ENCODE measurements at regions not wholly inside any gene's neighbourhood (a gene's known extent, or its start where the extent isn't known, plus 50 kb on each side); places are given as distances from the start of the nearest gene placed in this dataset.

GRCh38 chr18:61225336-61225735 lies 107.9 kb upstream of the CDH20 start:
- no peak for DNase-seq
- H3K36me3 Mint-ChIP-seq (ENCODE audit: low read depth) = no peaks in the 10 kb centered on the region
- H3K27ac Mint-ChIP-seq = no peak overlapping the region
- ChIA-PET CTCF (no interaction called here), POLR2A (no interaction called here)
- no peaks in the 10 kb centered on the region for H3K4me1 Mint-ChIP-seq (ENCODE audit: low read depth)
- no peaks in the 10 kb centered on the region for H3K9me3 Mint-ChIP-seq (ENCODE audit: insufficient read depth)
- no peaks in the 10 kb centered on the region for H3K27me3 Mint-ChIP-seq (ENCODE audit: low read depth)
- ATAC-seq = no peak
- H3K4me3 Mint-ChIP-seq = no peak overlapping the region

DNA sequence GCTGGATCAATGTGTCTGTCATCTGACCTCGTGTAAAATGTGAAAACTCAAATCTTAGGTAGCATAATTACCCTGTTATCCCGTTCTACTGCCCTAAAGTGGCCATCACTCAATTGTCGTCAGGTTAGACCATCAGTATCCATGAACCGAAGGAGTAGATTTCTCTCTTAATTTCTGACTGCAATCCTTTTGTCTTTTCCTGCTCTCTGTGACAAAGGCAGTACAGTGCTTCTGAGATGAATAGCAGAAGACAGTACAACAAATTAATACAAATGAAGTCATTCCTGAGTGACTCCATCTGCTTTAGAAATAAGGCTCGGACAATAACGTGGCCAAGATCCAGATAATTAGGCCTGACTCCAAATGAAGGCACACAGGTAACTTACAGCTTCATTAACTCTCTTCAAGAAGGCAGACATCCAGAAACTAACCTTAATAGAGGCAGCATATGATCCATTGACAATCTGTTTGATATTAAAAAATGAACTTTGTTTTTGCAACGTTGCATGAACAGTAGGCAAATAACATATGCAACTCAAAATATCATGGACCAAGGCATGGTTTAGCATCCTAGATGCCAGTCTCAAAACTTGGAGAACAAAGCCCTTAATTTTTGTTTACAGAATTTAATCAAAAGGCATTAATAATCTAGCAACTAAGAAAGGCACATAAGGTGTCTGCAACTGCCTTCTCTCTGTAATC lies 96.7 kb upstream of the CDH20 start:
- Mint-ChIP-seq H3K9me3 (ENCODE audit: insufficient read depth) (no peaks in the 10 kb centered on the region), H3K4me1 (ENCODE audit: low read depth) (no peaks in the 10 kb centered on the region), H3K27me3 (ENCODE audit: low read depth) (no peaks in the 10 kb centered on the region), H3K4me3 (no peak overlapping the region), H3K36me3 (ENCODE audit: low read depth) (no peaks in the 10 kb centered on the region), H3K27ac (no peak overlapping the region)
- POLR2A ChIA-PET = no interaction called here
- no peak for ATAC-seq
- CTCF ChIA-PET = no interaction called here
- no peak for DNase-seq

- Mint-ChIP-seq H3K27me3 (ENCODE audit: low read depth) (no peaks in the 10 kb centered on the region), H3K36me3 (ENCODE audit: low read depth) (no peaks in the 10 kb centered on the region), H3K4me1 (ENCODE audit: low read depth) (no peaks in the 10 kb centered on the region), H3K4me3 (no peak overlapping the region), H3K9me3 (ENCODE audit: insufficient read depth) (no peaks in the 10 kb centered on the region), H3K27ac (no peak overlapping the region)
- CTCF ChIA-PET = no interaction called here
- no peak for DNase-seq
- ATAC-seq = no peak
- POLR2A ChIA-PET = no interaction called here
These were observed 95.7 kb upstream of the CDH20 start for GRCh38 chr18:61237529-61237928.

DNA sequence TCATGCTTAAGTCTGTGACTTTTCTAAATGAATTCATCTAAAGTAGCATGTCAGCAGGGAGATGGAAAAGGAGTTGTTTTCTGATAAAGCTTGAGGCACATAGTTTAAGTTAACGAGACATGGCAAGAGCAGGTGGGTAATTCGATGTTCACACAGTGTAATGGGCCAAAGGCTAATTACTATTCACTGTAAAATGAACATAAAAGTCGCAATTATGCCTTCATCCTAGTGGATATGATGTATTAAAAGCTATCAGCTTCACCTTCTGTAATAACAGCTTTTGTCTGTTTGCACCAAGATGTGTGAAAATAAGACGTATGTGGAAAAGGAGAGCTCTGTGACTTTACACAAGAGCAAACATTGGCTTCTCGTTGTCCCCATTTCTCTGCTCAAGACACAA lies 94.2 kb upstream of the CDH20 start:
- Mint-ChIP-seq H3K36me3 (ENCODE audit: low read depth) (no peaks in the 10 kb centered on the region), H3K27me3 (ENCODE audit: low read depth) (no peaks in the 10 kb centered on the region), H3K4me1 (ENCODE audit: low read depth) (no peaks in the 10 kb centered on the region), H3K27ac (no peak overlapping the region), H3K9me3 (ENCODE audit: insufficient read depth) (no peaks in the 10 kb centered on the region), H3K4me3 (no peak overlapping the region)
- ATAC-seq = no peak
- POLR2A ChIA-PET = no interaction called here
- CTCF ChIA-PET = no interaction called here
- no peak for DNase-seq

DNA sequence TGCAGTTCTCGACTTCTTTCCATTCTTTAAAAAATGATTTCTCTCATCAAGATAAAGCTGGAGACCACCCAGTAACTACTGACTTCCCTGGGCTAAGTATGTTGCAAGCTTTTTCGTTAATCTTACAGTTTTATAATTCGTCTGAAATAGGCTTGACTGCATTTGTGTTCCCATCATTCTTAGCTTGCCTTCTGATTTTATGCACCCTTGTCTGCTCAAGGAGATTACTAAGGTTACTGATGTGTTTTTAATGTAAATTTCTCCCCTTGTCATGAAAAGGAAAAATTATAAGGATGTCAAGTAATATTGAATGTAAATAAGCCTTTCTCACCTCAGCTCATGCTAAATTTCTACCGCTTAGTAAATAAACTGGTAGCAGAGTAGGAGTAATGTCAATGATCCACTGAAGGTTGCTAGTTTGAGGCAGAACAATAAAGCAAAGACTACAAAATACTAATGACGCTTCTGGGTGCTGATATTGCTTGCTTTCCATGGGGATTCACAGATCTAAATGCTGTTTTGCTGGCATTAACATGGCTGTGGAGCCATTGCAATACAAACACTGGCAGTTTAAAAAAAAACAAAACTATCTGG lies 91.9 kb upstream of the CDH20 start:
- H3K27ac Mint-ChIP-seq = no peak overlapping the region
- ATAC-seq = no peak
- H3K36me3 Mint-ChIP-seq (ENCODE audit: low read depth) = no peaks in the 10 kb centered on the region
- no peaks in the 10 kb centered on the region for H3K4me1 Mint-ChIP-seq (ENCODE audit: low read depth)
- H3K4me3 Mint-ChIP-seq = no peak overlapping the region
- ChIA-PET CTCF (interaction anchor here (1.2 kb wide), 1 partner anchor 27 kb away, joined by 3 read pairs; no protein-coding TSS in a partner anchor), POLR2A (no interaction called here)
- no peaks in the 10 kb centered on the region for H3K9me3 Mint-ChIP-seq (ENCODE audit: insufficient read depth)
- DNase-seq = no peak
- H3K27me3 Mint-ChIP-seq (ENCODE audit: low read depth) = no peaks in the 10 kb centered on the region

GRCh38 chr18:61244632-61245031 lies 88.6 kb upstream of the CDH20 start:
- H3K4me3 Mint-ChIP-seq = no peak overlapping the region
- H3K27ac Mint-ChIP-seq = no peak overlapping the region
- H3K9me3 Mint-ChIP-seq (ENCODE audit: insufficient read depth) = no peaks in the 10 kb centered on the region
- POLR2A ChIA-PET = no interaction called here
- CTCF ChIA-PET = no interaction called here
- H3K36me3 Mint-ChIP-seq (ENCODE audit: low read depth) = no peaks in the 10 kb centered on the region
- H3K27me3 Mint-ChIP-seq (ENCODE audit: low read depth) = no peaks in the 10 kb centered on the region
- H3K4me1 Mint-ChIP-seq (ENCODE audit: low read depth) = no peaks in the 10 kb centered on the region
- DNase-seq (no peak), ATAC-seq (no peak)

GRCh38 chr18:61245276-61245675 lies 88.0 kb upstream of the CDH20 start:
- H3K4me3 Mint-ChIP-seq = no peak overlapping the region
- DNase-seq = no peak
- no peaks in the 10 kb centered on the region for H3K27me3 Mint-ChIP-seq (ENCODE audit: low read depth)
- H3K9me3 Mint-ChIP-seq (ENCODE audit: insufficient read depth) = no peaks in the 10 kb centered on the region
- no peaks in the 10 kb centered on the region for H3K36me3 Mint-ChIP-seq (ENCODE audit: low read depth)
- POLR2A ChIA-PET = no interaction called here
- H3K4me1 Mint-ChIP-seq (ENCODE audit: low read depth) = no peaks in the 10 kb centered on the region
- CTCF ChIA-PET = no interaction called here
- no peak for ATAC-seq
- H3K27ac Mint-ChIP-seq = no peak overlapping the region

DNA sequence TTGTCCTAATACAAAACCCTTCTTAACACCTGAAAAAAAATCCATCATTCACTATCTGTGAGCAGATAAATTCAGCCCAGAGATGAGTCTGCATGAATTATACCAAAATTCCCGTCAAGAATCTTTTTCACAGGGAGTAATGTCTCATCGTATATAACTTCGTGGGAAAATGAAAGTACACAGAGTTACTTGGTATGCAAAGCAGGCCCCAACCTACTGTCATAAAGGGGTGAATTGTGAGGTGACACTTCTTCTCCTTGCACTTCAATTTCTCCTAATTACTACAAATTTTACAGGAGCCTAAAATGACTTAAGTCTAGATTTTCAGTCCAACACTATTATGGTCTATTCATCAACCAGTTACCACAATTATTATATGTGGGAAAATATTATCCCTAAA lies 84.6 kb upstream of the CDH20 start:
- no peak overlapping the region for H3K27ac Mint-ChIP-seq
- ATAC-seq = no peak
- H3K36me3 Mint-ChIP-seq (ENCODE audit: low read depth) = no peaks in the 10 kb centered on the region
- no peaks in the 10 kb centered on the region for H3K27me3 Mint-ChIP-seq (ENCODE audit: low read depth)
- H3K4me3 Mint-ChIP-seq = no peak overlapping the region
- no peak for DNase-seq
- ChIA-PET CTCF (no interaction called here), POLR2A (no interaction called here)
- H3K9me3 Mint-ChIP-seq (ENCODE audit: insufficient read depth) = no peaks in the 10 kb centered on the region
- H3K4me1 Mint-ChIP-seq (ENCODE audit: low read depth) = no peaks in the 10 kb centered on the region

GRCh38 chr18:61256291-61256690 lies 76.9 kb upstream of the CDH20 start:
- ATAC-seq (no peak), DNase-seq (no peak)
- Mint-ChIP-seq H3K4me3 (no peak overlapping the region), H3K27me3 (ENCODE audit: low read depth) (no peaks in the 10 kb centered on the region), H3K36me3 (ENCODE audit: low read depth) (no peaks in the 10 kb centered on the region), H3K9me3 (ENCODE audit: insufficient read depth) (no peaks in the 10 kb centered on the region), H3K27ac (no peak overlapping the region), H3K4me1 (ENCODE audit: low read depth) (no peaks in the 10 kb centered on the region)
- ChIA-PET CTCF (no interaction called here), POLR2A (no interaction called here)

DNA sequence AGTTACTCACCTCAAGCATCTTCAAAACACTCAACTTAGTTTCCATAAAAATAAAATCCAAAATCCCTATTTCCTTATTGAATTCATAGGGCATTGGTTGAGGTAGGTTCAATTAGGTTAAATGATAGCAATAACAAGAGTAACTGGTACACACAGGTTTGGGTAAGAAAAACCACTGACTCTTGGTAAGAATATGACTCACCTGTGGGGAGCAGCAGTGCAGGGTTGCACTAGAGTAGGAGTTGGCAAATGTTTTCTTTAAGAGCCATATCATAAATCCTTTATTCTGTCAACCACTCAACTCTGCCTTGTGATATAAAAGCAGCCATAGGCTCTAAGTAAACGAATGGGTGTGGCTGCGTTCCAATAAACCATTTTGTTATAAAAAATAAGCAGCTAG lies 71.4 kb upstream of the CDH20 start:
- CTCF ChIA-PET = no interaction called here

DNA sequence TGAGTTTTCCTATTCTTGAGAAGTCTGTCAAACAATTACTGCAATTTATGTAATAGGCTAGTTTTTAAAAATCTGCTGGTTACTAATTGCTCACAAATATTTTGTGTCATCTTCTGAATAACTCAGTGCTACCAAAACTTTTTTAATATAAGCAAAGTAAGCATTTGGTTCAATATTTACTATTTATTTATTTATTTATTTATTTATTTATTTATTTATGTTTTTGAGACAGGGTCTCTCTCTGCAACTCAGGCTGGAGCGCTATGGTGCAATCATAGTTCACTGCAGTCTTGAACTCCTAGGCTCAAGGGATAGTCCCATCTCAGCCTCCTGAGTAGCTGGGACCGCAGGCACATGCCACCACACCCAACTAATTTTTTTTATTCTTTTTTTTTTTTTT lies 60.4 kb upstream of the CDH20 start:
- no peaks in the 10 kb centered on the region for H3K4me1 Mint-ChIP-seq (ENCODE audit: low read depth)
- ATAC-seq (no peak), DNase-seq (no peak)
- no peaks in the 10 kb centered on the region for H3K36me3 Mint-ChIP-seq (ENCODE audit: low read depth)
- ChIA-PET CTCF (no interaction called here), POLR2A (no interaction called here)
- H3K27me3 Mint-ChIP-seq (ENCODE audit: low read depth) = no peaks in the 10 kb centered on the region
- no peak overlapping the region for H3K4me3 Mint-ChIP-seq
- H3K9me3 Mint-ChIP-seq (ENCODE audit: insufficient read depth) = no peaks in the 10 kb centered on the region
- H3K27ac Mint-ChIP-seq = no peak overlapping the region

More for the DNA sequence above, 71.4 kb upstream of the CDH20 start:
- Mint-ChIP-seq H3K36me3 (ENCODE audit: low read depth) (no peaks in the 10 kb centered on the region), H3K27me3 (ENCODE audit: low read depth) (no peaks in the 10 kb centered on the region), H3K27ac (no peak overlapping the region), H3K4me3 (no peak overlapping the region), H3K9me3 (ENCODE audit: insufficient read depth) (peaks cover 4% of the 10 kb centered on the region), H3K4me1 (ENCODE audit: low read depth) (no peaks in the 10 kb centered on the region)
- ATAC-seq (no peak), DNase-seq (no peak)
- POLR2A ChIA-PET = no interaction called here

GRCh38 chr18:61273533-61273932 lies 59.7 kb upstream of the CDH20 start:
- H3K4me1 Mint-ChIP-seq (ENCODE audit: low read depth) = no peaks in the 10 kb centered on the region
- no peaks in the 10 kb centered on the region for H3K27me3 Mint-ChIP-seq (ENCODE audit: low read depth)
- no peak for DNase-seq
- no peaks in the 10 kb centered on the region for H3K36me3 Mint-ChIP-seq (ENCODE audit: low read depth)
- no peak overlapping the region for H3K27ac Mint-ChIP-seq
- ATAC-seq = no peak
- no peaks in the 10 kb centered on the region for H3K9me3 Mint-ChIP-seq (ENCODE audit: insufficient read depth)
- ChIA-PET CTCF (no interaction called here), POLR2A (no interaction called here)
- H3K4me3 Mint-ChIP-seq = no peak overlapping the region

DNA sequence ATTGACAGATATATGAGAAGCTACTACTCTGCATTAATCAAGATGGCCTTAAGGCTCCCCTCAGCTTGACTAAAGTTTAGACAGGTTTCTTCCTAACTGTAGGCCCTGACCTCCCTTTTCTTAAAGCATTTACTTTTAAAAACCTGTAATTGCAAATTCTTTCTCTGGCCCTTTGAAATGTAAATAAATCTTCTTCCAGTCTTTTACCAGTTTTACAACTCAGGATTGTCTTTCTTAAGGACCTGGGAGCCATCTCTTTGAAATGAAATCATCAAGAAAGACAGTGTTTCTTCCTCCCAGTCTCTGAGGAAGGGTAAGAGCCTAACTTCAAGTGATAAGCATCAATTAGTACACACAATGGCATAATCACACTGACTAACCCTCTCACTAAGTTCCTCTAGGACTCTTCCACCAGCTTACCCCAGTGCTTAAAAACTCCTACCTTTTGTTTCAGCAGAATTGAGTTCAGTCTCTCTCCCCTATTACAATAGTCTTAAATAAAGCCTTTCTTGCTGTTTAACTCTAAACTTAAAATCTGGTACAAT lies 58.7 kb upstream of the CDH20 start:
- Mint-ChIP-seq H3K4me1 (ENCODE audit: low read depth) (no peaks in the 10 kb centered on the region), H3K4me3 (no peak overlapping the region), H3K27ac (no peak overlapping the region), H3K36me3 (ENCODE audit: low read depth) (no peaks in the 10 kb centered on the region), H3K27me3 (ENCODE audit: low read depth) (no peaks in the 10 kb centered on the region), H3K9me3 (ENCODE audit: insufficient read depth) (no peaks in the 10 kb centered on the region)
- POLR2A ChIA-PET = no interaction called here
- CTCF ChIA-PET = no interaction called here
- no peak for DNase-seq
- ATAC-seq = no peak

Measured in activated CD8-positive, alpha-beta T cell treated with anti-CD3 and anti-CD28 coated beads, Interleukin-2, amount 10 ng/mL, durations not matched to agents 7 days and 5 days (primary cell).